PFSK-1 (cell line): ENCODE measurements at regions not wholly inside any gene's neighbourhood (a gene's known extent, or its start where the extent isn't known, plus 50 kb on each side); places are given as distances from the start of the nearest gene placed in this dataset.

Experiments
- FOXP2 ChIP-seq: optimal IDR thresholded peaks from 2 replicates; pipeline ENCODE3; 2011; ENCODE audit warnings: borderline replicate concordance, control low read depth, inconsistent platforms; ENCODE audit not compliant: insufficient read depth; ENCODE audit errors: extremely low read length, extremely low read depth
- POLR2AphosphoS5 ChIP-seq: IDR thresholded peaks from 2 replicates; pipeline ENCODE4 v1.6.1; 2012; ENCODE audit warnings: low read depth, mild to moderate bottlenecking, control low read depth, low read length, moderate library complexity
- SIN3A ChIP-seq: IDR thresholded peaks from 2 replicates; pipeline ENCODE4 v1.6.1; 2012; ENCODE audit warnings: mild to moderate bottlenecking, low read length, moderate library complexity, borderline replicate concordance; ENCODE audit not compliant: insufficient read depth
- TAF1 ChIP-seq: IDR thresholded peaks from 2 replicates; pipeline ENCODE4 v1.6.1; 2012; ENCODE audit warnings: low read length, control low read depth, borderline replicate concordance; ENCODE audit not compliant: insufficient read depth
- TF ChIP-seq, protein P1 (sequence below), 2 experiments: IDR thresholded peaks; 2 replicates each; pipeline versions ENCODE4 v1.6.1 to v1.8.0; 2011 to 2012; ENCODE audit warnings: low read depth in 2 of 2, low read length in 2 of 2, control low read depth in 1 of 2, inconsistent platforms in 1 of 2, mild to moderate bottlenecking in 1 of 2, moderate library complexity in 1 of 2; ENCODE audit not compliant: insufficient read depth in 1 of 2

DNA sequence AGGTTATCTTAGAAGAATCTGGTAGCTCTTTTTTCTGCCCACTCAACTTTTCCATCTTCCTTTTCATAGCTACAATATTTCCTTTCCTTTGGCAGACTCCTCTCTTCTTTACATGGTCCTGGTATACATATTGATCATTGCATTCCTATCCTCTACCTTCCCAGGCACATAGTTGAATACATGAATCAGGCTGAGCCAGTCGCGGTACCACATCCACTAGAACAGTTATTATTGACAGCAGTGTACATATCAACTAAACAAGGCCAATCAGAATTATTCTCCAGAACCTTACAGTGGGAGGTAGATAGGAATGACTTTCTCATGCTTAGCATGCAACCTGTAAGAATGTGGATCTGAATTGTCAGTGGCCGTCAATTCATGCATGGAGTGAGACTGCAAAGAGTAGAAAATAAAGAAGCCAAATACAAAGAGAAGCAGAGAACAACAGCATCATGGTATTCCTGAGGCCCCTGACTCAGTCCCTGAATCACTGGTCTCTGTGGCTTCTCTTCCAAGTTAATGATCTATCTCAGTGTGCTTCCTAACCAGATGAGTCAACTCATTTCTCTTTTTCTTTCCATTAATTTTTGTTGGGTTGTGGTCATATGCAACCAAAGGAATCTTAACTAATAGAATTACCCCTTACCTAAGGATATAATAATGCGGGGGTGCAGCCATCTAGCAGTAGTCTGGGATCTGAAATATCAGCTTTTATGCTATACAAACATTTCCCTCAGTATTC is 60.9 kb upstream of the DCBLD2 start:
- TF ChIP-seq, protein P1, sequence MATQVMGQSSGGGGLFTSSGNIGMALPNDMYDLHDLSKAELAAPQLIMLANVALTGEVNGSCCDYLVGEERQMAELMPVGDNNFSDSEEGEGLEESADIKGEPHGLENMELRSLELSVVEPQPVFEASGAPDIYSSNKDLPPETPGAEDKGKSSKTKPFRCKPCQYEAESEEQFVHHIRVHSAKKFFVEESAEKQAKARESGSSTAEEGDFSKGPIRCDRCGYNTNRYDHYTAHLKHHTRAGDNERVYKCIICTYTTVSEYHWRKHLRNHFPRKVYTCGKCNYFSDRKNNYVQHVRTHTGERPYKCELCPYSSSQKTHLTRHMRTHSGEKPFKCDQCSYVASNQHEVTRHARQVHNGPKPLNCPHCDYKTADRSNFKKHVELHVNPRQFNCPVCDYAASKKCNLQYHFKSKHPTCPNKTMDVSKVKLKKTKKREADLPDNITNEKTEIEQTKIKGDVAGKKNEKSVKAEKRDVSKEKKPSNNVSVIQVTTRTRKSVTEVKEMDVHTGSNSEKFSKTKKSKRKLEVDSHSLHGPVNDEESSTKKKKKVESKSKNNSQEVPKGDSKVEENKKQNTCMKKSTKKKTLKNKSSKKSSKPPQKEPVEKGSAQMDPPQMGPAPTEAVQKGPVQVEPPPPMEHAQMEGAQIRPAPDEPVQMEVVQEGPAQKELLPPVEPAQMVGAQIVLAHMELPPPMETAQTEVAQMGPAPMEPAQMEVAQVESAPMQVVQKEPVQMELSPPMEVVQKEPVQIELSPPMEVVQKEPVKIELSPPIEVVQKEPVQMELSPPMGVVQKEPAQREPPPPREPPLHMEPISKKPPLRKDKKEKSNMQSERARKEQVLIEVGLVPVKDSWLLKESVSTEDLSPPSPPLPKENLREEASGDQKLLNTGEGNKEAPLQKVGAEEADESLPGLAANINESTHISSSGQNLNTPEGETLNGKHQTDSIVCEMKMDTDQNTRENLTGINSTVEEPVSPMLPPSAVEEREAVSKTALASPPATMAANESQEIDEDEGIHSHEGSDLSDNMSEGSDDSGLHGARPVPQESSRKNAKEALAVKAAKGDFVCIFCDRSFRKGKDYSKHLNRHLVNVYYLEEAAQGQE (IDR thresholded peaks at IDR 0.05; ENCODE audit: insufficient read depth in 1 of 2, low read depth in 2 of 2, low read length in 2 of 2): no peak
- TF ChIP-seq POLR2AphosphoS5 (no peak), TAF1 (no peak), FOXP2 (no peak), SIN3A (no peak)

DNA sequence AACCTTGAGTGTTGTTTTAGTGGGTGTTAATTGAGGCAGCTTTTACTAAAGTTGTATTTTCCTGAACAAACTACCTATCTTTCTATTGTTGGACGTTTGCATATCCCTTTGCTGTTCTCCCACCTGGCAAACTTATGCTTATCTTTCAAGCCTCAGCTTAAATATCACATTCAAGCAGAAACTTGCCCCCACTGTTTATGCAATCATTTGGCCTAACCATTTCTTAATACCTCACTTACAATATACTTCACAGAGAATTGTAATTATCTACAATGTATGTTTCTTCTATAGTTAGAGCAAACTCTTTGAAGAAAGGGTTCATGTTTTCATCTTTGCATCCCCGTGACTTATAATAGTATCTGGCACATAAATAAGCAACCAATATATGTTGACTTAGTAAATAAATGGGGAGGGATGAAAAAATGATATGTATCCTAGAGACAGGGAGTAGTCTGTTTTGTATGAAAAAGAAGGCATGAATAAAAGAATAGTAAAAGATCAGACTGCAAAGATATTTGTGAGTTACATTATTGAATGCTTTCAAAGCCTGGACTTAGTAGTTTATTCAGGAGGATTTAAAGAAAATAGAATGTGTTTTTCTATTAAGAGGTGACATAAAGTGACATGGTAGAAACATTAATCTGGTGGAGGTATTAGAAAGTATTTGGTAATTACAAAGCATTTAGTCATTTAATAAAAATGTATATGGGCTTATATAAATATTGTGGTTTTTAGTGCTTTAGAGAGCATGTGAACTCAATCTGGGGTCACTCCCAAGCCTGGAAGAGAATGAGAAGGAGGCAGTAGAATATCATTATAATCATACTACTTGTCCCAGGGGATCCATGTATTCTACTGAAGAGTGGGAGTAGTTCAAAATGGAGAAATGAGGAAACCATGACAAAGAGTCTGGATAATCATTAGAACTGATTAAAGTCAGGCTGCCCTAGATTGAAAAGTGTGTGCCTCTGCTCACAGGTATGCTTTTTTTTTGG is 60.0 kb upstream of the DCBLD2 start:
- TF ChIP-seq SIN3A (no peak), FOXP2 (no peak), POLR2AphosphoS5 (no peak), TAF1 (no peak)
- TF ChIP-seq, protein P1 (IDR thresholded peaks at IDR 0.05; ENCODE audit: insufficient read depth in 1 of 2, low read depth in 2 of 2, low read length in 2 of 2): no peak

DNA sequence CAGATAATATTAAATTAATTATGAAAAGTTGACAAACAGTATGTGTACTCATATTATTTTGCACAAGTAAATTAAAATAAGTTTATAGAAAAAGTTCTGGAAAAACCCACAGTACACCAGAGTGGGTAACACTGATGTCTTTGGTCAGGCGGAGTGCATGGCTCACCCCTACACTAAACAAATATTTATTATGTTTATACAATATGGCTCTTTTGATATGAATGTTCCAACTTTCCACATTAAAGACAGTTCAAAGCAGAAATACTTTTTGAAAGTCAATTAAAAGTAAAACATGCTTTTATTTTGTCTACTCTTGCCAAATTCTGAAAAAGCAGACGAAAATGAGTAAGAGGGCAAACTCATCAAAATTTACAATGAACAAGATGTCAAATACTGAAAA is 56.2 kb upstream of the DCBLD2 start:
- TF ChIP-seq TAF1: no peak
- TF ChIP-seq SIN3A: no peak
- no peak for TF ChIP-seq FOXP2
- TF ChIP-seq POLR2AphosphoS5: no peak
- TF ChIP-seq, protein P1 (IDR thresholded peaks at IDR 0.05; ENCODE audit: insufficient read depth in 1 of 2, low read depth in 2 of 2, low read length in 2 of 2): no peak

DNA sequence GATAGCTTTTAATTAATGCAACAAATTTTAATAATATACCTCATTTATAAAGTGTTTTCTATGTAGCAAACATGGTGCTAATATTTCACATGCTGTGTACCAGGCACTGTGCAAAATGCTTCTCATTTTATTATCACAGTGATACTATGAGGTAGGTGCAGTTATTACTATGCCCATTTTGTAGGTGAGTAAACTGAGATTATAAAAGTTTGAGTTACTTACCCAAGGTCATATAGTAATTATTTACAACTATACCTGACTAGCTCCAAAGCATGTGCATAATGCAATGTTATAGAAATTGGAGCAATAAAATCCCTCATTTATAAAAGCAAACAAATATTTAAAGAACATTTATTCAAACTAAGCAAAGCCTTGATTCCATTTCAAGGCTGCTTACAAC is 54.5 kb upstream of the DCBLD2 start:
- TF ChIP-seq POLR2AphosphoS5 (no peak), FOXP2 (no peak), SIN3A (no peak), TAF1 (no peak)
- TF ChIP-seq, protein P1 (IDR thresholded peaks at IDR 0.05; ENCODE audit: insufficient read depth in 1 of 2, low read depth in 2 of 2, low read length in 2 of 2): no peak
